ENCODE measurements at regions not wholly inside any gene's neighbourhood (a gene's known extent, or its start where the extent isn't known, plus 50 kb on each side); places are given as distances from the start of the nearest gene placed in this dataset.

- DNase-seq (ENCODE audit: low read depth): no peak
- TF ChIP-seq CTCF (IDR thresholded peaks at IDR 0.05; ENCODE audit: low read depth, low read length) (no peak), POLR2A (IDR thresholded peaks at IDR 0.05; ENCODE audit: extremely low read depth, insufficient read length) (no peak), MAX (IDR thresholded peaks at IDR 0.05; ENCODE audit: low read depth, low read length) (no peak), MYC (IDR thresholded peaks at IDR 0.05; ENCODE audit: low read depth, low read length) (no peak)
- no peak overlapping the region for H3K4me3 ChIP-seq (ENCODE audit: low read depth, low read length)
Measured at GRCh38 chr1:175881246-175881976, 138.0 kb upstream of the TNR start.

DNA sequence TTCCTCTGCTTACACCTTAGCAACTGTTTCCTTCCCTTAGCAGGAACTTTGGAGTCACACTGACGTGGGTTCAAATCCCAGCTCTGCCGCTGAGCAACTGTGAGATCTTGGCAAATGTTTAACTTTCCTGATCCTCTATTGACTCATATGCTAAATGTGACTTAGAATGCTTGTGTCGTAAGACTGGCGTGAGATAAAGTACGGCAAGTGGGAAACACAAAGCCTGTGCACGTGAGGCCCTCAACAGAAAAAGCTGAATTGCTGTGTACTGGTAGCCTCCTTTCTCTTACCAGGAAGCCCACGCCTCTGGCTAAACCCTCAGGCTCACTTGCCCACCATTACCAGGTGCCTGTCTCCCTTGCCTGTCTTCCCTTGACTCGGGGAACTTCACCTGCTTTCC is 135.4 kb upstream of the TNR start:
- DNase-seq (ENCODE audit: low read depth): no peak
- no peak overlapping the region for H3K4me3 ChIP-seq (ENCODE audit: low read depth, low read length)
- TF ChIP-seq CTCF (IDR thresholded peaks at IDR 0.05; ENCODE audit: low read depth, low read length): no peak
- TF ChIP-seq MYC (IDR thresholded peaks at IDR 0.05; ENCODE audit: low read depth, low read length): no peak
- no peak for TF ChIP-seq POLR2A (IDR thresholded peaks at IDR 0.05; ENCODE audit: extremely low read depth, insufficient read length)
- no peak for TF ChIP-seq MAX (IDR thresholded peaks at IDR 0.05; ENCODE audit: low read depth, low read length)

- no peak overlapping the region for H3K4me3 ChIP-seq (ENCODE audit: low read depth, low read length)
- no peak for TF ChIP-seq MAX (IDR thresholded peaks at IDR 0.05; ENCODE audit: low read depth, low read length)
- no peak for TF ChIP-seq MYC (IDR thresholded peaks at IDR 0.05; ENCODE audit: low read depth, low read length)
- TF ChIP-seq CTCF (IDR thresholded peaks at IDR 0.05; ENCODE audit: low read depth, low read length): no peak
- no peak for TF ChIP-seq POLR2A (IDR thresholded peaks at IDR 0.05; ENCODE audit: extremely low read depth, insufficient read length)
- no peak for DNase-seq (ENCODE audit: low read depth)
Measured at GRCh38 chr1:175877939-175878737, 134.7 kb upstream of the TNR start.

DNA sequence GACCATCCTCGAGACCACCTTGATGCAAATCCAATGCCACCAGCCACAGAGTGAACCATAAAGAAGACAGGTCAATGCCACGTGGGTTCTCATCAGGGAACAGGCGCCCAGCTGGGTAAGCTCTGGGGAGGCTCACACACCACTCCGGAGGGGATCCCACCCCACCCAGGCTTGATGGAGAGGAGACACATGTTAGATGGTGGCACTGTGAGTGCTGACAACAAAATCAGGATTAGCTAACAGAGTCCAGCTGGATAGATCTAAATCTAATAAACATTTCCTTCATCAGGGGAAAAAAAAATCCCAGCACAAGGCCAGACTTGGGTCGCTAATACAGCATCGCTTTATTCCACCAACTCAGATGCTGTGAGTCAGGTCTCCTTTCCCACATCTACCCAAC is 132.2 kb upstream of the TNR start:
- H3K4me3 ChIP-seq (ENCODE audit: low read depth, low read length): no peak overlapping the region
- DNase-seq (ENCODE audit: low read depth): no peak
- TF ChIP-seq MAX (IDR thresholded peaks at IDR 0.05; ENCODE audit: low read depth, low read length): no peak
- TF ChIP-seq CTCF (IDR thresholded peaks at IDR 0.05; ENCODE audit: low read depth, low read length): no peak
- TF ChIP-seq POLR2A (IDR thresholded peaks at IDR 0.05; ENCODE audit: extremely low read depth, insufficient read length): no peak
- TF ChIP-seq MYC (IDR thresholded peaks at IDR 0.05; ENCODE audit: low read depth, low read length): no peak

DNA sequence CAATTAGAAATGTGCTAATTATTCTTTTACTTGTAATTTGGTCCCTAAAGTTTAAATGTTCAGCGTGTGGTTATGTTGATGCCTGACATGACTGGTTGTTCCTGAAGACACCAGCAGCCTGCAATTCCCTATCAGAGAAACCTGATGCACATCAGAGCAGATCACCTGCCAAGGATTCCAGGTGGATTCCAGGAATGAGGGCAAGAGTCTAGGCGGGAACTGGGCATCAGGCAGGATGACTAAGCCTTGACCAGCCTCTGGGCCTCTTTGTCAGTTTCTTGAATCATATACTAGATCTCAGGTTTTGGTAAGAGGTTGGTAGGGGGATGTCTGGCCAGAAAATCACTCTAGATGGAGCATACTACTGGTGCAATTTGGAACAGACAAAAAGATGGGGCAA is 130.7 kb upstream of the TNR start:
- DNase-seq (ENCODE audit: low read depth): no peak

More for the DNA sequence above, 130.7 kb upstream of the TNR start:
- TF ChIP-seq CTCF (IDR thresholded peaks at IDR 0.05; ENCODE audit: low read depth, low read length) (no peak), MYC (IDR thresholded peaks at IDR 0.05; ENCODE audit: low read depth, low read length) (no peak), POLR2A (IDR thresholded peaks at IDR 0.05; ENCODE audit: extremely low read depth, insufficient read length) (no peak), MAX (IDR thresholded peaks at IDR 0.05; ENCODE audit: low read depth, low read length) (no peak)
- H3K4me3 ChIP-seq (ENCODE audit: low read depth, low read length): no peak overlapping the region

Data from NB4 (cell line).